Right hindlimb (tissue), 1 donor: ENCODE measurements at regions not wholly inside any gene's neighbourhood (a gene's known extent, or its start where the extent isn't known, plus 50 kb on each side); places are given as distances from the start of the nearest gene placed in this dataset.

Experiments used
- DNase-seq: peaks from one replicate; pipeline ENCODE4 v3.0.0-alpha.2; 2018

DNA sequence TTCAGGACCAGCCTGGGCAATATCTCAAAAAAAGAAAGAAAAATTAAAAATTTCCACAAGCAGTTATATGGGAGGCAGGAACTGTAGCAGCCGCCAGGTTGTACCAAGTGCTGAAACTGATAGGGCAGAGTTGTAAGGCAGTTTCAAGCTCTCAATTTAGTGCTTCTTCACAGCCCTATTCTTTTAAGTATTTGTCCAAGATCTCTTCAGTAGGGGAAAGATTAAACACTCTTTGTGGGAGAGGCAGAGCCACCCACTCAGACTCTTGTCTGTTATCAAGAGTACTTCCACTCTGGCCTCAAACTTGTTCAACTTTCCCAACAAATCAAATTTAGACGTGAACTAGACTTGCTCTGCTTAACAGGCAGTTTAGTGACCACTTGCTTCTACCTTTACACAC lies 228.7 kb downstream of the REEP3 start:
- no peak for DNase-seq

GRCh38 chr10:63751836-63752235 lies 230.6 kb downstream of the REEP3 start:
- DNase-seq: no peak

DNA sequence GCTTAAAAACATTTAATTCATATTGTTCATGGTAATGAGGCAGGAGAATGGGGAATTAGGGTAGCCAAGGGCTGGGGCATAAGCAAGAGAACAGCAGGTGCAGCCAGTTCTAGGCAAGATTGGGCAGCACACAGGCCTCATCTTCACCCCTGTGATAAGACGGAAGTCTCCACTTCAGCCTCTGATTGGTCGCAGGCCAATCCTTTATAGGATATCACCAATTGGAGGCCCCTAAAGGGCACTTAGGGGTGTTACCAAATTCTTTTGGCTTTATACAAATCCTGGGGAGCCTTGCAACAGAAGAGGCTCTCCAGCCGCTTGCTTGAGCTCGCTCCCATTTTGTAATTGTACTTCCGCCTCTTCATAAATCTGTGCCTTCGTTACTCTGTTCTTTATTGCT lies 231.1 kb downstream of the REEP3 start:
- DNase-seq: no peak

DNA sequence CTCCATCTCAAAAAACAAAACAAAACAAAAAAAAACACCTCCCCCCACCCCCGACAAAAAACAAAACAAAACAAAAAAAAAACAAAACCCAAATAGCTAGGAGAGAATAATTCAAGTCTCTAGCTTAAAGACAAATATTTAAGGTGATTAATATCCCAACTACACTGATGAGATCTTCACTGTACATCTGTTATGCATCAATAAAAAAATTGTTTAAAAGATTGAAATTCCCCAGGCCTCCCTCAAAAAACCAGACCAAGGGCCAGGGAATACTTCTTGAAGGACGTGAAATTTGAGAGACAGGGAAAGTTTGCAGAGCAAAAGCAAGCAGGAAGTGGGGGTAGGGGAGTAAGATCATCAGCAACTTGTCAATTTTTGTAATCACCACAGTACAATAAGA lies 232.6 kb downstream of the REEP3 start:
- no peak for DNase-seq

- no peak for DNase-seq
Observed at GRCh38 chr10:63755441-63755840, 234.2 kb downstream of the REEP3 start.

DNA sequence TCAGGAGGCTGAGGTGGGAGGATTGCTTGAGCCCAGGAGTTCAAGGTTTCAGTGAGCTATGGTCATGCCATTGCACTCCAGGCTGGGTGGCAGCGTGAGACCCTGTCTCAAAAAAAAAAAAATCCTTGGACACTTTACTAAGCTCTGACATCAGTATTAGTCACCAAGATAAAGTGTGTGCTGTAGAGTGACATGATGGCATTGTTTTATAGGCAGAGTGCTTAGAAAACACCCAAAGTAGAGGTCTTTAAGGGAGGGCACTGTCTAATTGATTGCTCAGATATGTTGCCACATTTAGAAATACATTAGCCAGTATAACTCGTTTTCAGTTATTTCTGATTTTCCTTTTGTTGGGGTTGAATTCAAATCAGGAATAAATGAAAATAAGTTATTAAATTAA lies 235.9 kb downstream of the REEP3 start:
- no peak for DNase-seq

- no peak for DNase-seq
Observed at GRCh38 chr10:63758080-63758479, 236.9 kb downstream of the REEP3 start.

GRCh38 chr10:63759335-63759734 lies 238.1 kb downstream of the REEP3 start:
- no peak for DNase-seq

DNA sequence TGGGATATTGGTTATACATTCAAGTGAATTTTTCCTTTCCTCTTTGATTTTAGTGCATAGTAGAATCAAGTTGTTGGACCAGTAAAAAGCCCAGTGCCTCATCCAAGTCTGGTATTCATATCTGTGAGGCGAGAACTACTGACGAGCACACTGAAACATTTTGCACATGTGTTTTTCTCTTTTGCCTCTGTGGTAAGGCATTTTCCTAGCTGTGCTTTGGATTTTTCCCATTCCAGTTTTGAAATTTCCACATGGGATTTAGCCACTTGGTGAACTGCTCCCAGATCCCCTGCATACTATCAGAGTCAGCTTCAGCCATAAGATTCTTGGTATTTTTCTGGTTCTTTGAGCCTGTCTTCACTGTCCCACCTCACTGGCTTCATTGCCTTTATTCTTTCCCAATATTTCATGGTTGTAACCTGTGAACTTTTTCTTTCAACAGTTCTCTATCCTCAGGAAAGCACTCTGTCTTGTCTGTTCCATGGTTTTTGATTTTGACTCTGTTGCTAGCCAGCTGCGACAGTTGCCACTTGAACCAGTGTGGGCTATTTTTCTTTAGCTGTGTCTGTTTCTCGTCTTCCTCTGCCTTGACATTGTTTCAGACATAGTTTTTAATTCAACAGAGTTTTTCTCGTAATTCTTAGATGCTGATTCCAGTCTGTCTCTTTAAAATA lies 239.0 kb downstream of the REEP3 start:
- peak; percentile 54 for DNase-seq

- no peak for DNase-seq
Observed at GRCh38 chr10:63760708-63761047, 239.5 kb downstream of the REEP3 start.

GRCh38 chr10:63761243-63761642 lies 240.0 kb downstream of the REEP3 start:
- no peak for DNase-seq

DNA sequence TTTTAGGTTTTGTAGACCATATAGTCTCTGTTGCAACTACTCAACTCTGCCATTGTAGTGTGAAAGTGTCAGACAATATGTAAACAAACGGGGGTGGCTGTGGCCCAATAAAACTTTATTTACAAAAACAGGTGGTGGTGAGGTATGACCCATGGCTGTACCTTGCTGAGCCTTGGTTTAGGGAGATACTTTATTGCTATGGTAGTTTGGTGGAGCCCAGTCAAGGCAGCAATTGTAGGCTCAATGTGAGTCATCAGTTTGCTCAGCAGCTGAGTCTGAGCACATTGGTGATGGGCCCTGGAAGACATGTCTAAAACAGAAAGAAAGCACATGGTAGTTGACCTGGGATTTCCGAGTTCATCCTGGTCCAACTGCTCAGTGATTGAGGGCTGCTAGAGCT lies 242.5 kb downstream of the REEP3 start:
- no peak for DNase-seq

- no peak for DNase-seq
Observed at GRCh38 chr10:63765126-63765525, 243.9 kb downstream of the REEP3 start.

- DNase-seq: peak; percentile 27
Observed at GRCh38 chr10:63766745-63767137, 245.5 kb downstream of the REEP3 start.

DNA sequence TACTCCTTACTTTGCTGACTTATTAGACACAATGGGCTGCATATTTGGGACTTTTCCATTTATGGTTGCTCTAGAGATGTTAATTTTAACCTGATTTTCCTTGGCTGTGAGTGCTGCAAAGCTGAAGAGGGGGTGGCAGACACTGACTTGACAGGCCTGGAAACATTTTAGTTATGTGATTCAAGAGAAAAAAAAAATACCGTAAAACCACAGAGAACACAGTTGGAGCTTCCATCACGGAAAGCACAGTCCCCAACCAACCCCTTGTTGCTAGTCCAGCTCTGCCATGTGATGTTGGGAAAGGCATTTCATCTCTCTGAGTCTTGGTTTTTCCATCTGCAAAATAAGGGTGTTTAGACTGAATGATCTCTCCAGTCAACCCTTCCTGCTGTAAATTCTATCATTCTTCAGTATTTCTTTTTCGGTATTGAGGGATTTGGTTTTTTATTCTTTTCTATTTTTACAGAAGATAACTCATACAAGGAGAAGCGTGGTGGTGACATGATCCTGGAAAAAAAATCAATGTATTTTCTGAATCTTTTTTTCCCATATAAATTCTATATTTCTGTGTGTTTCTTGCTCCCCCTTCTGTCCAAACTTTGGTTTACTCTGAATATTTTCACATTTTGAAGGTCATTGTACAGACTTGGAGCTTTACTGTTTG lies 246.1 kb downstream of the REEP3 start:
- peak; percentile 74 for DNase-seq

DNA sequence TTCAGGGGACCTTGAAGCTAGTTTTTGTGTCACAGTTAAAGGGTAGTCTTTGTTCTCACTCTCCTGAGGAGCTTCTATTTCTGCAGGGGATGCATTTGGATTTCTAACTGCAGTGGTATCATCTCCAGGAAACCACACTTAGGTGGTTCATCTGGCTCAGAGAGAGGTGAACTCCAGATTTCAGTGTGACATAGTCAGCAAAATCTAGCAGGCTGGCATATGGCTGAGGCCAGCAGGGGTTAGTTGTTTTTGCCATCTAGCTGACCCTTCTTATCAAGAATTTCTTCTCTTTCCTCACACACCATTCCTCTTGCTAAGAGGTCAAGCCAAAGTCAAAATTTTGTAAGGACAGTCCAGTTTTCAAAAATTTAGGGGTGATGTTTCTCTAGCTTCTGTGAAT lies 248.2 kb downstream of the REEP3 start:
- no peak for DNase-seq

DNA sequence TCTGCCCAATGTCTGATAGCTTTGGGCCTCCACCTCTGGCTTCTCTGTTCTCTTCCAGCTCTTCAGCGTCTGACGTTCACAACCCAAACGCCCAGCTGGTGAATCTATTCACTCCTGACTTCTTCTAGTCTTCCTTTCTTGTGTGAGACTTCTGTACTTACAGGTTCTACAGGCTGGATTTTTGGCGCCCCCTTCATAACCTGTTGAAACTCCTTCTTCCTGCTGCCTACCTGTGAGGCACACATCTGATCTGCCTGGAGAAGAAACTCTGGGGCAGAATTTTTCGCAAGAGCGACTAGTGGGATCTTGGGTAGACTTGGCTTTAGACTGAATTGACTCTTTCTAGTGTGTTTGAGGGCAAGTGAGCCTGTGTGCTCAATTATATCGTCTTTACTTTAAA lies 249.3 kb downstream of the REEP3 start:
- DNase-seq: no peak

DNA sequence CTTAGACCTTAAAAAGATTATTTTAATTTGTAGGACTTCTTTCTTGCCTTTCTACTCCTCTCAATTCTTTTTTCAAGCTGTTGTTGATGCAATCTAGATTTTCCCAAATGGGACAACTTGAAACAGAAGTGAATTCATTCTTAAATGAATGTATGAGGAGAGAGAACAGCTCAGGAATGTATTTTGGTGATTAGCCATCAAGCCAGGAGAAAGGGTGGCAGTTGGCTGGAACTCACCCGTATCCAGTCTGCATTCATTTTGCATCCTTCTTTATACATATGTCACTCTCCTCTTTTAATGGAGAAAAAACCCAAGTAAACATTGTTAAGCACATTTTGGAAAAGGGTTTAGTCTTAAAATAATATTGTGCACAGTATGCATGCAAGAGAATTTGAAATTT lies 251.3 kb downstream of the REEP3 start:
- no peak for DNase-seq

- DNase-seq: no peak
Observed at GRCh38 chr10:63773106-63773505, 251.9 kb downstream of the REEP3 start.

DNA sequence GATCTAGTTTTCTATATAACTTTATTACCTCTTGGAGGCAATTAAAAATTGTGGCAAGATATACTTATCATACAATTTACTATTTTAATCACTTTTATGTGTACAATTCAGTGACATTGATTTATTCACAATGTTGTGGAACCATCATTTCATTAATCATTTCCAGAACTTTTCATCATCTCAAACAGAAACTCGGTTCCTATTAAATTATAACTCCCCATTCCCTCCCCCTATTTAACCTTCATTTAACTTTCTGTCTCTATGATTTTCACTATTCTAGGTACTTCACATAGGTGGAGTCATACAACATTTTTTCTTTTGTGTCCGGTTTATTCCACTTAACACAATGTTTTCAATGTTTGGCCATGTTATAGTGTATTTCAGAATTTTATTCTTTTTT lies 252.8 kb downstream of the REEP3 start:
- no peak for DNase-seq

- DNase-seq: no peak
Observed at GRCh38 chr10:63780101-63780500, 258.9 kb downstream of the REEP3 start.

DNA sequence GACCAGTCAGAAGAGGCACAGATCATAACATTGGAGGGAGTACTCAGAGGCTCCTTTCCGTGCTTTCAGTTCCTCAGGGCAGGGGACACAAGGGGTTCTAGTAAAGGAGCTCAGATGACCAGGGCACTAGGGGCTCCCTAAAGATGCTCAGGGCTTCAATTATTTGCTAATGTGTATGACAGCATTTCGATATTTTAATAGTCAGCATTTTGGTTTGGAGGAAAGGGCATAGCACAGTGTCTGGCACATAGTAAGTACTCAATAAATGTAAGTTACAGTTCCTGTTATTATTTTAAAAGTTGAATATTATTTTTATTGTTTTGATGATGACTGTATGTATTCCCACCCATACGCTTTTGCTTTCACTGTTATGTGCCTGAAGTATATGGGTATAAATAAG lies 260.0 kb downstream of the REEP3 start:
- DNase-seq: no peak

- no peak for DNase-seq
Observed at GRCh38 chr10:63783882-63784281, 262.7 kb downstream of the REEP3 start.

GRCh38 chr10:63788152-63788821 lies 267.1 kb downstream of the REEP3 start:
- no peak for DNase-seq
